ENCODE measurements at regions not wholly inside any gene's neighbourhood (a gene's known extent, or its start where the extent isn't known, plus 50 kb on each side); places are given as distances from the start of the nearest gene placed in this dataset.
"Not testable (repeated sequence)": the region's sequence is repeated elsewhere in the genome, so short reads cannot be mapped to it uniquely, and the experiment has no call there.

- H3K27me3 ChIP-seq: no peaks in the 10 kb centered on the region
- ATAC-seq (peak; percentile 48), DNase-seq (no peak)
- no peaks in the 10 kb centered on the region for H3K36me3 ChIP-seq
- H3K4me3 ChIP-seq: no peak overlapping the region
- no peak for TF ChIP-seq CTCF (IDR thresholded peaks at IDR 0.05)
- H3K27ac ChIP-seq: no peak overlapping the region
- H3K9me3 ChIP-seq: no peaks in the 10 kb centered on the region
- no peaks in the 10 kb centered on the region for H3K4me1 ChIP-seq
- intact Hi-C loops (cut with DNase I): no loop called here
These were observed 177.7 kb upstream of the SULF2 start for GRCh38 chr20:47963022-47963421.

GRCh38 chr20:47962286-47962963 is 177.1 kb upstream of the SULF2 start:
- no peaks in the 10 kb centered on the region for H3K9me3 ChIP-seq
- no peaks in the 10 kb centered on the region for H3K36me3 ChIP-seq
- no peaks in the 10 kb centered on the region for H3K27me3 ChIP-seq
- ATAC-seq (no peak), DNase-seq (no peak)
- intact Hi-C loops (cut with DNase I): no loop called here
- H3K4me1 ChIP-seq: no peaks in the 10 kb centered on the region
- TF ChIP-seq CTCF (IDR thresholded peaks at IDR 0.05): no peak
- no peak overlapping the region for H3K27ac ChIP-seq
- H3K4me3 ChIP-seq: no peak overlapping the region

GRCh38 chr20:47960769-47961541 is 175.7 kb upstream of the SULF2 start:
- Histone ChIP-seq H3K27ac (no peak overlapping the region), H3K36me3 (no peaks in the 10 kb centered on the region), H3K9me3 (no peaks in the 10 kb centered on the region), H3K4me1 (no peaks in the 10 kb centered on the region), H3K4me3 (no peak overlapping the region), H3K27me3 (no peaks in the 10 kb centered on the region)
- TF ChIP-seq CTCF (IDR thresholded peaks at IDR 0.05): no peak
- intact Hi-C loops (cut with DNase I): no loop called here
- DNase-seq (no peak), ATAC-seq (no peak)

- no peak for ATAC-seq
- TF ChIP-seq CTCF (IDR thresholded peaks at IDR 0.05): no peak
These were observed 175.0 kb upstream of the SULF2 start for GRCh38 chr20:47960277-47960676.

GRCh38 chr20:47957989-47958801 is 172.9 kb upstream of the SULF2 start:
- not testable (repeated sequence) for H3K27ac ChIP-seq

More at GRCh38 chr20:47960277-47960676, 175.0 kb upstream of the SULF2 start:
- Histone ChIP-seq H3K27me3 (no peaks in the 10 kb centered on the region), H3K36me3 (no peaks in the 10 kb centered on the region), H3K4me1 (no peaks in the 10 kb centered on the region), H3K4me3 (no peak overlapping the region), H3K27ac (no peak overlapping the region), H3K9me3 (no peaks in the 10 kb centered on the region)
- DNase-seq: no peak
- intact Hi-C loops (cut with DNase I): no loop called here

More at GRCh38 chr20:47957989-47958801, 172.9 kb upstream of the SULF2 start:
- DNase-seq (peak in 2 of 4 donors; percentile 78 to 80), ATAC-seq (peak; percentile 35)
- intact Hi-C loops (cut with DNase I); H3K27me3 ChIP-seq; H3K9me3 ChIP-seq; H3K4me3 ChIP-seq; H3K36me3 ChIP-seq; H3K4me1 ChIP-seq: not testable (repeated sequence)
